Esophagus muscularis mucosa (tissue), 4 donors: ENCODE measurements at regions not wholly inside any gene's neighbourhood (a gene's known extent, or its start where the extent isn't known, plus 50 kb on each side); places are given as distances from the start of the nearest gene placed in this dataset.

Source experiments
- DNase-seq: peaks from one replicate; pipeline ENCODE4 v3.0.0-alpha.2; 2017; ENCODE audit errors: extremely low spot score
- H3K27ac ChIP-seq, 4 donors: fragments of 200-600 bp; sonication (generic); replicated peaks in 1 of 4; 1 replicate in 3 of 4; 2 replicates in 1 of 4; pipeline ENCODE4 v1.5.1; 2016 to 2019; ENCODE audit warnings: mild to moderate bottlenecking in 1 of 4
- H3K27me3 ChIP-seq, 4 donors: fragments of 200-600 bp; sonication (generic); one replicate each; pipeline versions ENCODE4 v1.5.1 to v1.6.0; 2016 to 2019
- H3K36me3 ChIP-seq, 4 donors: fragments of 200-600 bp; sonication (generic); one replicate each; pipeline ENCODE4 v1.5.1; 2016 to 2019
- H3K4me1 ChIP-seq, 4 donors: fragments of 200-600 bp; sonication (generic); one replicate each; pipeline ENCODE4 v1.5.1; 2016 to 2019
- H3K4me3 ChIP-seq, 4 donors: fragments of 200-600 bp; sonication (generic); 1 replicate in 2 of 4; 2 replicates in 2 of 4; pipeline ENCODE4 v1.5.1; 2016 to 2019; ENCODE audit warnings: mild to moderate bottlenecking in 4 of 4, moderate library complexity in 1 of 4
- H3K9me3 ChIP-seq, 4 donors: fragments of 200-600 bp; sonication (generic); 1 replicate in 3 of 4; 2 replicates in 1 of 4; pipeline ENCODE4 v1.5.1; 2016 to 2019
- EP300 ChIP-seq: sonication (generic); formaldehyde crosslinking; IDR thresholded peaks from one replicate; pipeline ENCODE4 v1.6.1; 2017; ENCODE audit warnings: antibody characterized with exemption
- POLR2A ChIP-seq: fragments of 450-650 bp; IDR thresholded peaks from one replicate; pipeline ENCODE4 v1.6.1; 2017; ENCODE audit warnings: antibody characterized with exemption, moderate library complexity, mild to moderate bottlenecking, low read depth
- POLR2AphosphoS5 ChIP-seq, 2 donors: sonication (generic); formaldehyde crosslinking; IDR thresholded peaks; one replicate each; pipeline ENCODE4 v1.6.1; 2017; ENCODE audit warnings: antibody characterized with exemption in 2 of 2
- WGBS: methylation state at CpG from one replicate; pipeline ENCODE4 v1.1.5; 2018; 5-methylcytosine and 5-hydroxymethylcytosine counted together
- intact Hi-C: fragments of 100-400 bp; cut with DNase I; formaldehyde crosslinking; loops from one replicate; pipeline ENCODE4 v1.15.1; 2023
- TF ChIP-seq, protein P1 (sequence below), 3 experiments: fragments of 200-600 bp in 2 of 3; fragments of 450-650 bp in 1 of 3; sonication (generic) in 2 of 3; IDR thresholded peaks; one replicate each; pipeline ENCODE4 v1.5.1; 2017 to 2019; ENCODE audit warnings: antibody characterized with exemption in 3 of 3, mild to moderate bottlenecking in 2 of 3, moderate library complexity in 1 of 3

- DNase-seq = no peak
- Histone ChIP-seq H3K4me3 (no peak overlapping the region), H3K27ac (no peak overlapping the region), H3K4me1 (no peaks in the 10 kb centered on the region), H3K36me3 (no peaks in the 10 kb centered on the region), H3K9me3 (no peaks in the 10 kb centered on the region), H3K27me3 (no peaks in the 10 kb centered on the region)
- intact Hi-C loops = no loop called here
- no peak for TF ChIP-seq EP300
- TF ChIP-seq POLR2A = no peak
- no peak for TF ChIP-seq POLR2AphosphoS5 (IDR thresholded peaks at IDR 0.05)
- TF ChIP-seq, protein P1, sequence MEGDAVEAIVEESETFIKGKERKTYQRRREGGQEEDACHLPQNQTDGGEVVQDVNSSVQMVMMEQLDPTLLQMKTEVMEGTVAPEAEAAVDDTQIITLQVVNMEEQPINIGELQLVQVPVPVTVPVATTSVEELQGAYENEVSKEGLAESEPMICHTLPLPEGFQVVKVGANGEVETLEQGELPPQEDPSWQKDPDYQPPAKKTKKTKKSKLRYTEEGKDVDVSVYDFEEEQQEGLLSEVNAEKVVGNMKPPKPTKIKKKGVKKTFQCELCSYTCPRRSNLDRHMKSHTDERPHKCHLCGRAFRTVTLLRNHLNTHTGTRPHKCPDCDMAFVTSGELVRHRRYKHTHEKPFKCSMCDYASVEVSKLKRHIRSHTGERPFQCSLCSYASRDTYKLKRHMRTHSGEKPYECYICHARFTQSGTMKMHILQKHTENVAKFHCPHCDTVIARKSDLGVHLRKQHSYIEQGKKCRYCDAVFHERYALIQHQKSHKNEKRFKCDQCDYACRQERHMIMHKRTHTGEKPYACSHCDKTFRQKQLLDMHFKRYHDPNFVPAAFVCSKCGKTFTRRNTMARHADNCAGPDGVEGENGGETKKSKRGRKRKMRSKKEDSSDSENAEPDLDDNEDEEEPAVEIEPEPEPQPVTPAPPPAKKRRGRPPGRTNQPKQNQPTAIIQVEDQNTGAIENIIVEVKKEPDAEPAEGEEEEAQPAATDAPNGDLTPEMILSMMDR (IDR thresholded peaks at IDR 0.05) = no peak
- WGBS = 84% methylated on average over 1 of the region's 1 CpG
These were observed 265.9 kb downstream of the FGFR2 start for GRCh38 chr10:121332353-121332752.

GRCh38 chr10:121332829-121333765 is 265.1 kb downstream of the FGFR2 start:
- no peak overlapping the region for H3K27ac ChIP-seq
- no peaks in the 10 kb centered on the region for H3K27me3 ChIP-seq
- peak; percentile 42 for DNase-seq
- TF ChIP-seq POLR2A = no peak
- TF ChIP-seq EP300 = no peak
- TF ChIP-seq POLR2AphosphoS5 (IDR thresholded peaks at IDR 0.05) = no peak
- TF ChIP-seq, protein P1 (IDR thresholded peaks at IDR 0.05) = no peak
- intact Hi-C loops = no loop called here
- no peaks in the 10 kb centered on the region for H3K36me3 ChIP-seq
- H3K9me3 ChIP-seq = no peaks in the 10 kb centered on the region
- no peak overlapping the region for H3K4me3 ChIP-seq
- H3K4me1 ChIP-seq = no peaks in the 10 kb centered on the region
- 81% methylated on average over 5 of the region's 5 CpGs for WGBS

GRCh38 chr10:121335386-121335925 is 262.8 kb downstream of the FGFR2 start:
- intact Hi-C loops = no loop called here
- Histone ChIP-seq H3K4me3 (no peak overlapping the region), H3K4me1 (no peaks in the 10 kb centered on the region), H3K27ac (no peak overlapping the region), H3K36me3 (no peaks in the 10 kb centered on the region), H3K9me3 (no peaks in the 10 kb centered on the region), H3K27me3 (no peaks in the 10 kb centered on the region)
- 74% methylated on average over 7 of the region's 7 CpGs for WGBS
- DNase-seq = peak; percentile 45
- no peak for TF ChIP-seq EP300

DNA sequence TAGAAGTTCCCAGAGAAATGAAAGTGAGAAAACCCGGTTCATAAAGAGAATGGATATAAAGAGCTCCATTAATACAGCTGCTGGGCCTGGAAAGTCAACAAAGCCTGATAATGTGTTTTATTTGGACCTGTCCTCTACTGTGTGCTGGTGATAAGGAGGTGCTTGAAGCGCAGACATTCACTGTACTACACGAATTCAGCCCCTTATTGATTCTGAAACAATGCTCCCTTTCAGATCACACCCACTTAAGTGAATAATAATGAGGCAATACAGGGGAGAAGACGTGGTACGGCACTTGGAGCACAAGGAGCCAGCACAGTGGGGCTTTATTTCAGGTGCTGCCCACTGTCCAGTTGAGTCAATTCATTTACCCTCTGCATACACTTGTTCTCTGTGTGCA is 260.8 kb downstream of the FGFR2 start:
- H3K27ac ChIP-seq = no peak overlapping the region
- intact Hi-C loops = no loop called here
- WGBS = 53% methylated on average over 5 of the region's 5 CpGs
- DNase-seq = peak; percentile 47
- H3K36me3 ChIP-seq = no peaks in the 10 kb centered on the region
- H3K4me1 ChIP-seq = no peaks in the 10 kb centered on the region
- no peak overlapping the region for H3K4me3 ChIP-seq
- no peaks in the 10 kb centered on the region for H3K27me3 ChIP-seq
- TF ChIP-seq, protein P1 (IDR thresholded peaks at IDR 0.05) = no peak
- H3K9me3 ChIP-seq = no peaks in the 10 kb centered on the region

GRCh38 chr10:121338206-121338980 is 259.9 kb downstream of the FGFR2 start:
- Histone ChIP-seq H3K4me1 (no peaks in the 10 kb centered on the region), H3K9me3 (no peaks in the 10 kb centered on the region), H3K27ac (no peak overlapping the region), H3K36me3 (no peaks in the 10 kb centered on the region), H3K27me3 (no peaks in the 10 kb centered on the region), H3K4me3 (no peak overlapping the region)
- 92% methylated on average over 9 of the region's 9 CpGs for WGBS
- TF ChIP-seq POLR2A (no peak), EP300 (no peak), POLR2AphosphoS5 (IDR thresholded peaks at IDR 0.05) (no peak)
- TF ChIP-seq, protein P1 (IDR thresholded peaks at IDR 0.05) = no peak
- intact Hi-C loops = no loop called here
- peak; percentile 77 for DNase-seq
